ENCODE measurements at regions not wholly inside any gene's neighbourhood (a gene's known extent, or its start where the extent isn't known, plus 50 kb on each side); places are given as distances from the start of the nearest gene placed in this dataset.
A peak's percentile ranks its signal among the peaks of the same experiment; 100 is the strongest.

DNA sequence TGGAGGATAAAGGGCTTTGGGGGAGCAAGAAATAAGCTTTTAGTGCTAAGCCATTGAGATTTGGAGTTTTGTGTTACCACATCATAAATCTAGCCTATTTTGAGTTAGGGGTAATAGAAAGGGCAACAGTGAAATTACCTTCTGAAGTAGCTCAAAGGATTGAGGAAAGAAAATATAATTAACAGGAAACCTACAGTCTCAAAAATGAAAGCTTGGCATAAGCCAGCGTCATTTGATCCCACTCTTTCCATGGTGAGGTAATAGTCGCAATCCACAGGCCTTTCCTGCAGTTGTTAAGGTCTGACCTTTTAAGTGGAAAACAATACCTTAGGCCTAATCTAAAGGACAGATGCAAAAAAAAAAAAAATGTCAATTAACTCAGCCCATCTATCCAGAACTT is 182.7 kb downstream of the UXS1 start:
- Histone ChIP-seq H3K23ac (ENCODE audit: insufficient read length) (no peak overlapping the region), H3K79me2 (ENCODE audit: control insufficient read depth in 1 of 2, insufficient read depth in 2 of 2, low read length in 2 of 2) (no peaks in the 10 kb centered on the region), H2AK5ac (ENCODE audit: low read depth, low read length) (no peak overlapping the region), H3K79me1 (ENCODE audit: low read depth, low read length) (no peaks in the 10 kb centered on the region), H3K4me1 (replicated peaks in 1 of 4; ENCODE audit: control insufficient read depth in 3 of 4, insufficient read depth in 4 of 4, low read length in 3 of 4) (peaks cover 0 to 11% (median 2%) of the 10 kb centered on the region in 4 experiments; a peak in 4 of 7 replicates), H2BK5ac (ENCODE audit: low read depth, low read length) (no peak overlapping the region), H4K91ac (replicated peaks; ENCODE audit: insufficient read length, low read length) (no peak overlapping the region), H3K9ac (replicated peaks in 1 of 4; ENCODE audit: extremely low read depth in 1 of 4, low read depth in 3 of 4, low read length in 3 of 4) (no peak overlapping the region), H3K27me3 (replicated peaks in 1 of 4; ENCODE audit: control insufficient read depth in 3 of 4, extremely low read depth in 1 of 4, insufficient read depth in 3 of 4, low read length in 3 of 4) (no peaks in the 10 kb centered on the region), H2BK15ac (ENCODE audit: low read length) (no peak overlapping the region), H2BK12ac (ENCODE audit: low read depth, low read length) (no peak overlapping the region), H2BK20ac (ENCODE audit: low read length) (no peak overlapping the region), H3K9me3 (ENCODE audit: insufficient read depth in 2 of 2, low read depth in 1 of 2, low read length in 1 of 2) (peaks cover 16 to 24% of the 10 kb centered on the region in 2 experiments; a peak in 3 of 4 replicates), H3K36me3 (ENCODE audit: control insufficient read depth in 2 of 4, insufficient read depth in 4 of 4, low read length in 3 of 4) (no peaks in the 10 kb centered on the region; a peak in 1 of 8 replicates), H3K27ac (ENCODE audit: low read depth, low read length) (no peak overlapping the region), H4K5ac (ENCODE audit: insufficient read length, low read depth, low read length) (no peak overlapping the region), H3K4me3 (ENCODE audit: extremely low read depth in 1 of 4, insufficient read depth in 2 of 4, low read depth in 3 of 4, low read length in 4 of 4) (no peak overlapping the region), H2BK120ac (replicated peaks; ENCODE audit: low read depth, low read length) (no peak overlapping the region), H4K8ac (ENCODE audit: extremely low read depth, insufficient read depth, low read length) (no peak overlapping the region), H3K14ac (ENCODE audit: insufficient read length) (no peak overlapping the region), H3K4ac (replicated peaks; ENCODE audit: insufficient read length, low read depth, low read length) (no peak overlapping the region), H4K20me1 (replicated peaks in 1 of 2; ENCODE audit: control insufficient read depth in 1 of 2, insufficient read depth in 2 of 2, low read length in 2 of 2) (no peaks in the 10 kb centered on the region), H3K4me2 (ENCODE audit: insufficient read depth in 1 of 2, low read depth in 2 of 2, low read length in 2 of 2) (no peak overlapping the region), H3K23me2 (ENCODE audit: low read depth, low read length) (no peaks in the 10 kb centered on the region), H3K18ac (ENCODE audit: extremely low read depth, low read length) (no peak overlapping the region), H3K56ac (replicated peaks; ENCODE audit: insufficient read length, low read depth, low read length) (no peak overlapping the region), H2AFZ (ENCODE audit: low read length) (no peak overlapping the region)
- FAIRE-seq (peak; percentile 28), DNase-seq (ENCODE audit: low read depth in 1 of 2, low spot score in 2 of 2) (no peak)
- TF ChIP-seq CEBPB (IDR thresholded peaks at IDR 0.05; ENCODE audit: low read depth, low read length) (no peak), EZH2 (IDR thresholded peaks at IDR 0.05; ENCODE audit: low read depth, low read length, severe bottlenecking) (no peak)
- POLR2A ChIA-PET (ENCODE audit: partially characterized antibody), result no interaction called here
- 89% methylated on average over 2 of the region's 2 CpGs; no CpG with 5 or more reads in 1 of the 2 experiments for WGBS, 2 experiments (ENCODE audit: extremely low coverage in 1 of 2, insufficient coverage in 1 of 2, insufficient read length in 1 of 2, insufficient replicate concordance in 2 of 2, low coverage in 1 of 2, low lambda C conversion rate in 2 of 2, missing lambda C conversion rate in 1 of 2)
- CTCF ChIA-PET (ENCODE audit: partially characterized antibody), result interaction anchor here (0.6 to 0.7 kb wide), 2 partner anchors 10 to 31 kb away, joined by 3 read pairs; no protein-coding TSS in a partner anchor

All from H1 (cell line).